PC-3 (cell line): ENCODE measurements at regions not wholly inside any gene's neighbourhood (a gene's known extent, or its start where the extent isn't known, plus 50 kb on each side); places are given as distances from the start of the nearest gene placed in this dataset.

Experiments
- ATAC-seq: fragments of 200-7000 bp; cut with Tn5 transposase; 2 replicates; pipeline ENCODE4 v1.9.1; 2020; ENCODE audit warnings: mild to moderate bottlenecking, moderate library complexity
- BruUV-seq: library from RNA; stranded (reverse); fragments of 400-500 nt; replicated peaks from 2 replicates; lab custom pipeline; 2021; lab: Mats Ljungman, UMichigan
- CTCF ChIA-PET: fragments of 300-600 bp; sonication (Branson Sonifier 250); formaldehyde crosslinking; loops from one replicate; lab custom pipeline; 2022; ENCODE audit warnings: antibody characterized with exemption; lab: Charles Lee
- POLR2A ChIA-PET: fragments of 300-600 bp; sonication (Branson Sonifier 250); formaldehyde crosslinking; loops from one replicate; lab custom pipeline; 2022; ENCODE audit warnings: antibody characterized with exemption; ENCODE audit not compliant: unreplicated experiment; lab: Charles Lee
- DNase-seq: peaks from one replicate; pipeline ENCODE4 v3.0.0-alpha.2; 2015
- H2AFZ ChIP-seq: fragments of 300-600 bp; sonication (generic); 2 replicates; pipeline ENCODE4 v1.6.0; 2016; ENCODE audit warnings: antibody characterized with exemption, low read length
- H3F3A ChIP-seq: fragments of 300-600 bp; sonication (generic); one replicate; pipeline ENCODE4 v1.6.0; 2017; ENCODE audit warnings: antibody characterized with exemption, low read length, control low read depth, mild to moderate bottlenecking; ENCODE audit not compliant: unreplicated experiment
- H3K27ac ChIP-seq: fragments of 300-600 bp; sonication (generic); 2 replicates; pipeline ENCODE4 v1.5.1; 2016; ENCODE audit warnings: mild to moderate bottlenecking, low read length
- H3K27me3 ChIP-seq: fragments of 300-600 bp; sonication (generic); 2 replicates; pipeline ENCODE4 v1.6.1; 2016; ENCODE audit warnings: low read length, mixed read lengths
- H3K36me3 ChIP-seq: fragments of 300-600 bp; sonication (generic); 2 replicates; pipeline ENCODE4 v1.6.1; 2016; ENCODE audit warnings: low read depth, mixed run types, low read length, mixed read lengths
- H3K4me1 ChIP-seq: fragments of 300-600 bp; sonication (generic); 2 replicates; pipeline ENCODE4 v1.5.1; 2016; ENCODE audit warnings: low read length; ENCODE audit not compliant: insufficient read depth
- H3K4me2 ChIP-seq: fragments of 300-600 bp; sonication (generic); 2 replicates; pipeline ENCODE4 v1.6.0; 2016; ENCODE audit warnings: low read length
- H3K4me3 ChIP-seq: fragments of 300-600 bp; sonication (generic); 2 replicates; pipeline ENCODE4 v1.5.1; 2016; ENCODE audit warnings: mild to moderate bottlenecking, low read length, mixed read lengths
- H3K79me2 ChIP-seq: fragments of 300-600 bp; sonication (generic); 2 replicates; pipeline ENCODE4 v1.6.1; 2017; ENCODE audit warnings: low read length, mixed read lengths
- H3K9ac ChIP-seq: fragments of 300-600 bp; sonication (generic); 2 replicates; pipeline ENCODE4 v1.6.0; 2016; ENCODE audit warnings: mild to moderate bottlenecking, low read length
- H3K9me2 ChIP-seq: fragments of 300-600 bp; sonication (generic); replicated peaks from 2 replicates; pipeline ENCODE4 v1.6.1; 2016; ENCODE audit warnings: mixed run types, low read length, mixed read lengths
- H3K9me3 ChIP-seq: fragments of 300-600 bp; sonication (generic); 2 replicates; pipeline ENCODE4 v1.6.1; 2016; ENCODE audit warnings: low read length, mixed read lengths
- H4K20me1 ChIP-seq: fragments of 300-600 bp; sonication (generic); 2 replicates; pipeline ENCODE4 v1.6.1; 2016; ENCODE audit warnings: low read length, mixed read lengths
- CTCF ChIP-seq: fragments of 300-600 bp; sonication (generic); conservative IDR thresholded peaks from 2 replicates; pipeline ENCODE4 v1.5.1; 2017; ENCODE audit warnings: antibody characterized with exemption, low read depth, mild to moderate bottlenecking, low read length
- EZH2 ChIP-seq: fragments of 300-600 bp; sonication (generic); IDR thresholded peaks from one replicate; pipeline ENCODE4 v1.6.1; 2017; ENCODE audit warnings: antibody characterized with exemption, mild to moderate bottlenecking, low read length; ENCODE audit not compliant: unreplicated experiment
- EZH2phosphoT487 ChIP-seq: fragments of 300-600 bp; sonication (generic); IDR thresholded peaks from 2 replicates; pipeline ENCODE4 v1.6.1; 2018; ENCODE audit warnings: mild to moderate bottlenecking, antibody characterized with exemption, low read length, borderline replicate concordance
- intact Hi-C: fragments of 100-400 bp; cut with micrococcal nuclease; formaldehyde crosslinking; loops from 2 replicates; pipeline ENCODE4 v1.9.0; 2023

GRCh38 chr1:29894311-29894710, 658.0 kb downstream of the PTPRU start:
- Histone ChIP-seq H3K4me3 (no peak overlapping the region), H3K79me2 (no peaks in the 10 kb centered on the region), H2AFZ (no peak overlapping the region), H3K27ac (no peak overlapping the region), H3K9me3 (no peaks in the 10 kb centered on the region), H3K9me2 (no peaks in the 10 kb centered on the region), H3K27me3 (peaks cover 54% of the 10 kb centered on the region), H4K20me1 (no peaks in the 10 kb centered on the region), H3K36me3 (no peaks in the 10 kb centered on the region), H3K4me2 (no peak overlapping the region), H3K9ac (no peak overlapping the region), H3K4me1 (no peaks in the 10 kb centered on the region), H3F3A (no peaks in the 10 kb centered on the region)
- no TSS peak for BruUV-seq
- no peak for TF ChIP-seq EZH2
- TF ChIP-seq EZH2phosphoT487: no peak
- no peak for TF ChIP-seq CTCF
- ATAC-seq (no peak), DNase-seq (no peak)
- ChIA-PET CTCF (no interaction called here), POLR2A (no interaction called here)
- intact Hi-C loops: no loop called here

- POLR2A ChIA-PET: no interaction called here
Measured at GRCh38 chr1:29893806-29894205, 657.5 kb downstream of the PTPRU start.

DNA sequence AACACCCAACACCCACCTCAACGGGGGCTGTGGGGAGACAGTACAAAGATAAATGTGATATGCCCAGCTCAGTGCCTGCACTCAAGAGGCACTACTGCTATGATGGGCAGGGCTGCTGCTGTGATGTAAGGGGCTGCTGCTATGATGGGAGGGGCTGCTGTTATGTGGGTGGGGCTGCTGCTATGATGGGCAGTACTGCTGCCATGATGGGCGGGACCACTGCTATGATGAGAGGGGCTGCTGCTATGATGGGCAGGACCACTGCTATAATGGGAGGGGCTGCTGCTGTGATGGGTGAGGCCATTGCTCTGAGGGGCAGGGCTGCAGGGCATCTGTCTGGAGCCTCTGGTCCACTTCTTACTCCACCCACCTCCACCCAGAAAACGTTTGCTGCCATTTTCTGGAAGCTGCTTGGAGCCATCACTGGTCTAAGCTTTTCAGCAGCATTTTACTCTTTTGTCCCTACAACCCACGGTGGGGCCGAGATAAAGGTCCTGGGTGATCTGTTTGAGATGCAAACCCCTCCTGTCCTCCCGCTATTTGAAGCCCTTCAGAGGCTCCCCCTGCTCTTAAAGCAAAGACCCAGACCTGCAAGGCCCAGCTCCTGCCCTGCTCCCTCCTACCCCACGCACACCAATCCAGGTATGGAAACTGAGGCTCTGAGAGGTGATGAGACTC, 656.9 kb downstream of the PTPRU start:
- no TSS peak for BruUV-seq
- Histone ChIP-seq H3K4me2 (no peak overlapping the region), H3K36me3 (no peaks in the 10 kb centered on the region), H3K9me3 (no peaks in the 10 kb centered on the region), H3K27me3 (peaks cover 55% of the 10 kb centered on the region), H3K9ac (no peak overlapping the region), H3F3A (no peaks in the 10 kb centered on the region), H3K27ac (no peak overlapping the region), H2AFZ (no peak overlapping the region), H3K9me2 (no peaks in the 10 kb centered on the region), H4K20me1 (no peaks in the 10 kb centered on the region), H3K79me2 (no peaks in the 10 kb centered on the region), H3K4me1 (no peaks in the 10 kb centered on the region), H3K4me3 (no peak overlapping the region)
- CTCF ChIA-PET: no interaction called here
- POLR2A ChIA-PET: no interaction called here
- DNase-seq: no peak
- intact Hi-C loops: no loop called here
- TF ChIP-seq CTCF: no peak
- TF ChIP-seq EZH2phosphoT487: no peak
- TF ChIP-seq EZH2: no peak
- ATAC-seq: no peak

More at GRCh38 chr1:29893806-29894205, 657.5 kb downstream of the PTPRU start:
- ATAC-seq (no peak), DNase-seq (no peak)
- Histone ChIP-seq H3F3A (no peaks in the 10 kb centered on the region), H2AFZ (no peak overlapping the region), H3K36me3 (no peaks in the 10 kb centered on the region), H3K27me3 (peaks cover 56% of the 10 kb centered on the region), H3K79me2 (no peaks in the 10 kb centered on the region), H3K4me2 (no peak overlapping the region), H3K9me3 (no peaks in the 10 kb centered on the region), H3K4me3 (no peak overlapping the region), H3K9me2 (no peaks in the 10 kb centered on the region), H3K27ac (no peak overlapping the region), H3K4me1 (no peaks in the 10 kb centered on the region), H4K20me1 (no peaks in the 10 kb centered on the region), H3K9ac (no peak overlapping the region)
- BruUV-seq: no TSS peak
- TF ChIP-seq EZH2phosphoT487: no peak
- intact Hi-C loops: no loop called here
- CTCF ChIA-PET: no interaction called here
